ENCODE measurements at regions not wholly inside any gene's neighbourhood (a gene's known extent, or its start where the extent isn't known, plus 50 kb on each side); places are given as distances from the start of the nearest gene placed in this dataset.

DNA sequence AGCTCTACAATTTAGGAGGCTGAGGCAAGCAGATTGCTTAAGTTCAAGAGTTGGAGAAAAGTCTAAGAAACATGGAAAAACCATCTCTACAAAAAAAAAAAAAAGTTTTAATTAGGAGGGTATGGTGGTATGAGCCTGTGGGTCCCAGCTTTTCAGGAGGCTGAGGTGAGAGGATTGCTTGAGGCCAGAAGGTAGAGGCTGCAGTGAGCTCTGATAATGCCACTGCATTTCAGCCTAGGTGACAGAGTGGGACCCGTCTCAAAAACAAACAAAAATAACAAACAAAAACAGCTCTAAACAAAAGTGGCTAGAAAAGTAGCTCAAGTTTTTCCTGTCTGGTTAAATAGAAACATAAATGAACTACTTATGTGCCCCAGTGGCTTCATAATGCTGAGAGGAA lies 2133.6 kb upstream of the DEFB115 start:
- TF ChIP-seq, protein P1, sequence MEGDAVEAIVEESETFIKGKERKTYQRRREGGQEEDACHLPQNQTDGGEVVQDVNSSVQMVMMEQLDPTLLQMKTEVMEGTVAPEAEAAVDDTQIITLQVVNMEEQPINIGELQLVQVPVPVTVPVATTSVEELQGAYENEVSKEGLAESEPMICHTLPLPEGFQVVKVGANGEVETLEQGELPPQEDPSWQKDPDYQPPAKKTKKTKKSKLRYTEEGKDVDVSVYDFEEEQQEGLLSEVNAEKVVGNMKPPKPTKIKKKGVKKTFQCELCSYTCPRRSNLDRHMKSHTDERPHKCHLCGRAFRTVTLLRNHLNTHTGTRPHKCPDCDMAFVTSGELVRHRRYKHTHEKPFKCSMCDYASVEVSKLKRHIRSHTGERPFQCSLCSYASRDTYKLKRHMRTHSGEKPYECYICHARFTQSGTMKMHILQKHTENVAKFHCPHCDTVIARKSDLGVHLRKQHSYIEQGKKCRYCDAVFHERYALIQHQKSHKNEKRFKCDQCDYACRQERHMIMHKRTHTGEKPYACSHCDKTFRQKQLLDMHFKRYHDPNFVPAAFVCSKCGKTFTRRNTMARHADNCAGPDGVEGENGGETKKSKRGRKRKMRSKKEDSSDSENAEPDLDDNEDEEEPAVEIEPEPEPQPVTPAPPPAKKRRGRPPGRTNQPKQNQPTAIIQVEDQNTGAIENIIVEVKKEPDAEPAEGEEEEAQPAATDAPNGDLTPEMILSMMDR (conservative IDR thresholded peaks at IDR 0.05; ENCODE audit: low read depth, low read length) = no peak
- Histone ChIP-seq H3K4me2 (no peak overlapping the region), H3K4me1 (ENCODE audit: low read depth, poor library complexity, severe bottlenecking) (no peaks in the 10 kb centered on the region), H3K79me2 (ENCODE audit: insufficient read depth, low read depth) (no peaks in the 10 kb centered on the region), H2AFZ (ENCODE audit: low read depth) (no peak overlapping the region), H3K27ac (no peak overlapping the region), H3K4me3 (IDR thresholded peaks at IDR 0.05; ENCODE audit: insufficient read depth, low read depth, low read length) (no peak overlapping the region), H4K20me1 (ENCODE audit: insufficient read depth) (no peaks in the 10 kb centered on the region), H3K9ac (no peak overlapping the region), H3K27me3 (ENCODE audit: insufficient read depth, low read depth) (no peaks in the 10 kb centered on the region), H3K36me3 (ENCODE audit: insufficient read depth) (no peaks in the 10 kb centered on the region)

All from KMS-11 (cell line).